ENCODE measurements at regions not wholly inside any gene's neighbourhood (a gene's known extent, or its start where the extent isn't known, plus 50 kb on each side); places are given as distances from the start of the nearest gene placed in this dataset.

DNA sequence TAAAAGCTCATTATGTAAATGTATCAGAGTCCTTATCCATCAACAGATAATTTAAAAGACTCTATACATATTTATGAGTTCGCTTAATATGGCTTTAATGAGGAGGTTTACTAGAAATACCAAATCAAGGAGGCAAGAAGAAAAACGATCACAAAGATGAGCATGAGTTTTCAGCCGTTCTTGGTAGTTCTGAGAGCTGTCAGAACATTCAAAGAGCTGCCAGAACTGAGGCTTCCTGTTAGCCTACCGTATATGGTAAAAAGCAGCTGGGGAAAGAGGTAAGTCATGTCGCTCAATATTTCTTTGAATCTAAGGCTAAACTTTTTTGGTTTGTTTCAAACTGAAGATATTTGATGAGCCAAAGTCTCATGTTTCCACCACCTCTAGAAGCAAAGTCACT is 115.3 kb upstream of the PLXNC1 start:
- no peaks in the 10 kb centered on the region for H3K27me3 ChIP-seq

GRCh38 chr12:94033784-94034183 is 114.6 kb upstream of the PLXNC1 start:
- TF ChIP-seq, protein P1, sequence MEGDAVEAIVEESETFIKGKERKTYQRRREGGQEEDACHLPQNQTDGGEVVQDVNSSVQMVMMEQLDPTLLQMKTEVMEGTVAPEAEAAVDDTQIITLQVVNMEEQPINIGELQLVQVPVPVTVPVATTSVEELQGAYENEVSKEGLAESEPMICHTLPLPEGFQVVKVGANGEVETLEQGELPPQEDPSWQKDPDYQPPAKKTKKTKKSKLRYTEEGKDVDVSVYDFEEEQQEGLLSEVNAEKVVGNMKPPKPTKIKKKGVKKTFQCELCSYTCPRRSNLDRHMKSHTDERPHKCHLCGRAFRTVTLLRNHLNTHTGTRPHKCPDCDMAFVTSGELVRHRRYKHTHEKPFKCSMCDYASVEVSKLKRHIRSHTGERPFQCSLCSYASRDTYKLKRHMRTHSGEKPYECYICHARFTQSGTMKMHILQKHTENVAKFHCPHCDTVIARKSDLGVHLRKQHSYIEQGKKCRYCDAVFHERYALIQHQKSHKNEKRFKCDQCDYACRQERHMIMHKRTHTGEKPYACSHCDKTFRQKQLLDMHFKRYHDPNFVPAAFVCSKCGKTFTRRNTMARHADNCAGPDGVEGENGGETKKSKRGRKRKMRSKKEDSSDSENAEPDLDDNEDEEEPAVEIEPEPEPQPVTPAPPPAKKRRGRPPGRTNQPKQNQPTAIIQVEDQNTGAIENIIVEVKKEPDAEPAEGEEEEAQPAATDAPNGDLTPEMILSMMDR (IDR thresholded peaks at IDR 0.05), result no peak
- no peak for DNase-seq (ENCODE audit: low spot score)
- Histone ChIP-seq H3K36me3 (no peaks in the 10 kb centered on the region), H3K4me3 (no peak overlapping the region), H3K27ac (no peak overlapping the region), H3K27me3 (no peaks in the 10 kb centered on the region), H3K9me3 (peaks cover 0 to under 1% of the 10 kb centered on the region in 2 donors), H3K4me1 (peaks cover 0 to 8% of the 10 kb centered on the region in 2 donors)

More for the DNA sequence above, 115.3 kb upstream of the PLXNC1 start:
- H3K27ac ChIP-seq, result no peak overlapping the region
- peaks cover 0 to 8% of the 10 kb centered on the region in 2 donors for H3K4me1 ChIP-seq
- no peak for DNase-seq (ENCODE audit: low spot score)
- H3K36me3 ChIP-seq, result no peaks in the 10 kb centered on the region
- TF ChIP-seq, protein P1 (IDR thresholded peaks at IDR 0.05), result no peak
- no peak overlapping the region for H3K4me3 ChIP-seq
- H3K9me3 ChIP-seq, result no peaks in the 10 kb centered on the region

DNA sequence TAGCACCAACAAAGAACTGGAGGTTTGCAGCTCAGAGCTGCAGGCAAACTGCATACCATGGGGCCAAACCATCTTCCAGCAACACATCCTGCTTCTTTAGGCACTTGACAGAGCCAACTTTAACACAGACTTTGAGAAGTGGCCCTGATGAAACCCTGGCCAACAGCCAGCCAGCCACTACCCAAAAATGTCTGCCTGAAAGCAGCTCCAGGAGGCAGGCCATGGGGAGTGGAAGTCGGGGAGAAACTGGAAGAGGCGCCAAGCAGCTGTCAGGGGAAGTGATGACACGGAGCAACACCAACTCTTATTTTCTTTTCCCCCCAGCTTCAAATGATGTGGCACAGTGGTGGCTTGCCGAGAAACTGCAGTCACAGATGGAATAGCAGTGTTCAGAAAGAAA is 110.9 kb upstream of the PLXNC1 start:
- H3K36me3 ChIP-seq, result no peaks in the 10 kb centered on the region
- peaks cover 0 to 8% of the 10 kb centered on the region in 2 donors for H3K4me1 ChIP-seq
- peaks cover 0 to 11% of the 10 kb centered on the region in 2 donors for H3K9me3 ChIP-seq
- H3K27ac ChIP-seq, result no peak overlapping the region
- H3K4me3 ChIP-seq, result no peak overlapping the region
- DNase-seq (ENCODE audit: low spot score), result no peak
- no peaks in the 10 kb centered on the region for H3K27me3 ChIP-seq
- TF ChIP-seq, protein P1 (IDR thresholded peaks at IDR 0.05), result no peak

DNA sequence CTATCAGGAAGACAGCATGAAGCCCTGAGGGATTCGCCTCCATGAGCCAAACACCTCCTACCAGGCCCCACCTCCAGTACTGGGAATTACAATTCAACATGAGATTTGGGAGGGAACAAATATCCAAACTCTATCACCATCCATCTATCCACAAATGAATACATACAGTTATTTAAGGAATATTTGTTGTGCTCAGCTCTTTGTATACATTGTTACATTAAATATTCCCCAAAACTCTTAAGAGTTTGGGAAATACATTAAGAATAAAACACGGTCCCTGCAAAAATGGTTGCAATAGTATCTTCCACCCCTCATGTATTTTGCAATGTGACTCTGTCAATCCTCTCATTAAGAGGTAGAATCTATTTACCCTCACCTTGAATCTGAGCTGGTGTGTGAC is 109.8 kb upstream of the PLXNC1 start:
- TF ChIP-seq, protein P1 (IDR thresholded peaks at IDR 0.05), result no peak
- Histone ChIP-seq H3K9me3 (peaks cover 0 to 11% of the 10 kb centered on the region in 2 donors), H3K27ac (no peak overlapping the region), H3K4me3 (no peak overlapping the region), H3K36me3 (no peaks in the 10 kb centered on the region), H3K4me1 (peaks cover 0 to 8% of the 10 kb centered on the region in 2 donors), H3K27me3 (no peaks in the 10 kb centered on the region)
- no peak for DNase-seq (ENCODE audit: low spot score)

- H3K27ac ChIP-seq, result no peak overlapping the region
- TF ChIP-seq, protein P1 (IDR thresholded peaks at IDR 0.05), result no peak
- H3K27me3 ChIP-seq, result no peaks in the 10 kb centered on the region
- peaks cover 0 to 8% of the 10 kb centered on the region in 2 donors for H3K4me1 ChIP-seq
- H3K36me3 ChIP-seq, result no peaks in the 10 kb centered on the region
- H3K9me3 ChIP-seq, result peaks cover 0 to 11% of the 10 kb centered on the region in 2 donors
- no peak for DNase-seq (ENCODE audit: low spot score)
- no peak overlapping the region for H3K4me3 ChIP-seq
Measured at GRCh38 chr12:94039199-94039840, 109.1 kb upstream of the PLXNC1 start.

DNA sequence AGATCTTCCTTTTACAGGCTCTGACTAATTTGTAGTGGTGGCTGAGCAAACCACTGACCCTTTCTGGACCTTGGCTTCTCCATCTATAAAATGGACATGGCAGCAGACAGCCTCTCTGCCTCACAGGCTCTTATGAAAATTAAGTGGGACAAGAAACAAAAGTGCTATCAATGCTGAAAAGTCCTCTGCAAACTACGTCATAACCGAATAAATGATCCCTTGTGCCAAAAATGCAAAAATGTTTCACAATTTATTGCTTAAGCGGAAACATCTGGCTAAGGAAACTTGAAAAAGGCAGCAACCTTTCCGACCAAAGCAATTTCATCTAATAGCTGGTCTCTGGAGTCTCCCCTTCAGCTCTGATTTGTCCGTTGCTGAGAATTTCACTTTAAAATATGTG is 108.5 kb upstream of the PLXNC1 start:
- DNase-seq (ENCODE audit: low spot score), result peak; percentile 72
- Histone ChIP-seq H3K9me3 (peaks cover 0 to 11% of the 10 kb centered on the region in 2 donors), H3K4me1 (peaks cover 0 to 8% of the 10 kb centered on the region in 2 donors), H3K27ac (no peak overlapping the region), H3K27me3 (no peaks in the 10 kb centered on the region), H3K4me3 (no peak overlapping the region), H3K36me3 (no peaks in the 10 kb centered on the region)
- TF ChIP-seq, protein P1 (IDR thresholded peaks at IDR 0.05), result no peak
